GM04504 (cell line): ENCODE measurements at regions not wholly inside any gene's neighbourhood (a gene's known extent, or its start where the extent isn't known, plus 50 kb on each side); places are given as distances from the start of the nearest gene placed in this dataset.
A peak's percentile ranks its signal among the peaks of the same experiment; 100 is the strongest.
"Not testable (repeated sequence)": the region's sequence is repeated elsewhere in the genome, so short reads cannot be mapped to it uniquely, and the experiment has no call there.

Source experiments
- DNase-seq: peaks from one replicate; pipeline ENCODE4 v3.0.0-alpha.2; 2012; ENCODE audit warnings: low read depth

DNA sequence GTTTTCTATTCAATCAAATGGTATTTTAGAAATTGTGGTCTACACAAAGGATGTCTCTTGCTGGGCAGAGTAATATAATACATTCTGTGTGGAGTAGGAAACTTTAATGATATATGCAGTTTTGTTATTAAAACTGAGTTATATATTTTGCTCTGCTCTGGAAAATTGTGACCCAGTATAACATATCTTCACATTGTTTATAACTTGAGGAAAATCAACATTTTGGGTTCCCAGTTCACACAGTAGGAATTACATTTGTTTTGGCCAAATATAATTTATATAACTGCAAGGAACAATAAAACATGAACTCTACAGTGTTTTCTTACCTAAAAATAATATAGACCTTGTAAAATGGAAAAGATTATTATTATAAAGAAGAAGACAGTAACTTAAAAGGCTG is 372.4 kb downstream of the OSR1 start:
- no peak for DNase-seq

- DNase-seq: no peak
Observed at GRCh38 chr2:18980786-18981430, 377.5 kb downstream of the OSR1 start.

DNA sequence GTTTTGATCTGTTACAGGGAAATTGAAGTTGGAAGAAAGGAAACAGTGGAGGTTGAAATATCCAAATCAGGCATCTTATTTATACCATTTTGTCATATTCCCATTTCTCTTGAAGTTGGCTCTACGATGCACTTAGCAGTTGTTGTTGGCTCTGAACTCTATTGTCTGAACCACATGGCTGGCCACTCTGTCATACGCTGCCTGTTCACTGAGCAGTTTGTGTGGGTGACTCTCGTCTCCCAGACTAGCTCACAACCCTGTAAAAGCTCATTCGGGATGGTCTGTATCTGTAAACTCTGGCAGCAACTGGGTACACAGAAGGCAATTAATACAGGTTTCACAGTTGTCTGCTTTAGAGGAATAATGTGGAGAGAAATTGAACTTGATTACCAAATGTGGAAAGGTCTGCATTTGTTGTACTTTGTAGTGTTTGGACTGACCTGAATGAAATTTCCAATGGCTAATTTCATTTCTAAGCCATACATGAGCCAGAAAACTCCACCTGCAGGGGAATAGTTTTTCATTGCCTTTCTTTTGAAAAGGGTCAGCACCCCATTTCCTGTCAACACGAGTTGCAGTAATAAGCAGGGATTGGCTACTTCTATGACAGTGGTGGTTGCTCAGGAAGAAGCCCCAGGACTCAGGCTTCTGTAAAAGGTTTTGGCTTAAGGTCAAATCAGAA is 378.2 kb downstream of the OSR1 start:
- DNase-seq: no peak

GRCh38 chr2:18977409-18977808 is 381.0 kb downstream of the OSR1 start:
- DNase-seq: no peak

DNA sequence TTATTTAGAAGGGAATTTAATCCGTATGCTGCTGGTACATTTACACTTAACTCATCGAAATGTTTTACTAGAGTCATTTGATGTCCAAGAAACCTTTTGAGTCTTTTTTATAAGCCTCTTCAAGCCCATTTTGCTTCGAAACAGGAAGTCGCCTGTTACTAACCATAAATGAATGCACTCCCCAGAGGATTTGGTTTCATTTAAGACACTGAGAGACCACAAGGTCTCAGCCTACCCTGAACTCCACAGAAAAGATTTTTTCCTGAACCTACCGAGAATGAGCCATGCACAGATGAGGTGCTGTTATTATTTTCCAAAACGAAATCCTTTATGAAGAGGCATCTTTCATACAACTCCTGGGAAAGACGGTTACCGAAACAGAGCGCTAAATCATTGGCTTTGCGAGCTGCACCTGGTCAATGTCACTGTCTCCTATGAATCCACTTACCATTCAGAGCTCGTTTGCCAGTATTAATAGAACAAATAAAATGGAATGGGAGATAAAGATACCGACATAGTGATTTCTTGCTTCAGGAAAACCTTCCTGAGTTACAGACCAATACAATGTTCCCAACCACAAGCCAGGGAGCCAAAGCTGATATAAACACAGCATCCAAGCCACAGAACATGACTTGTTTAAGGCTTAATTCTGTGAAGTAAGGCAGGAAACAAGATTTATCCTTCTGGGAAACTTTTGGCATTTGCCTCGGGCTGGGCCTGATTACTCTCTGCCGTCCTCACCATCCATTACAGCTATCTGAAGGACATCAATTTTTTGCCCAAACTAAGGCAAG is 382.1 kb downstream of the OSR1 start:
- DNase-seq: peak; percentile 73

- DNase-seq: no peak
Observed at GRCh38 chr2:18975506-18976167, 382.8 kb downstream of the OSR1 start.

GRCh38 chr2:18971628-18972027 is 382.3 kb upstream of the NT5C1B start:
- DNase-seq: no peak

GRCh38 chr2:18971069-18971378 is 381.7 kb upstream of the NT5C1B start:
- no peak for DNase-seq

- DNase-seq: peak; percentile 32
Observed at GRCh38 chr2:18966131-18966530, 376.8 kb upstream of the NT5C1B start.

DNA sequence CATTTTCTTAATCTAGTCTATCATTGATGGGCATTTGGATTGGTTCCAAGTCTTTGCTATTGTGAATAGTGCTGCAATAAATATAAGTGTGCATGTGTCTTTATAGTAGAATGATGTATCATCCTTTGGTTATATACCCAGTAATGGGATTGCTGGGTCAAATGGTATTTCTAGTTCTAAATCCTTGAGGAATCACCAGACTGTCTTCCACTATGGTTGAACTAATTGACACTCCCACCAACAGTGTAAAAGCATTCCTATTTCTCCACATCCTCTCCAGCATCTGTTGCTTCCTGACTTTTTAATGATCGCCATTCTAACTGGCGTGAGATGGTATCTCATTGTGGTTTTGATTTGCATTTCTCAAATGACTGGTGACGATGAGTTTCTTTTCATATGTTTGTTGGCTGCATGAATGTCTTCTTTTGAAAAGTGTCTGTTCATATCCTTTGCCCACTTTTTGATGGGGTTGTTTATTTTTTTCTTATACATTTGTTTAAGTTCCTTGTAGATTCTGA is 374.4 kb upstream of the NT5C1B start:
- not testable (repeated sequence) for DNase-seq

DNA sequence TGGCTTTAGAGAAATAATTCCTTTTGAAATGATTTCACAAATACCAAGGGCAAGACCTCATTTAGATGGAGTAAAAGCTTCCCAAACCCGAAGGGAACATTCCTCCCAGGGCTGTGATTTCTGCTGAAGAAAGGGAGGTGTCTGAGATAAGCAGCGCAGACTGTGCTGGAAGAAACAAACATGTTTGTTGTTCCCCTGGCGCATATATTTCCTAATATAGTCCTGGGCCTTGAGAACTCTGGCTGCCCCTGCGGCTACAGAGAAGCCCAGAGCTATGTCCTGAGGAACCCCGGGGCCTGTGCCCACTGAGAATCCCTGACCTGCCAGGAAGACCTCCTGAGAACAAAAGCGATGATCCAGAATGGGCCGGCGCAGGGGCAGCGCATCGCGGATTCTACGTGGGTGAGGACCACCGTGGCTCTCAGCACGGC is 372.6 kb upstream of the NT5C1B start:
- no peak for DNase-seq

GRCh38 chr2:18959952-18960717 is 370.8 kb upstream of the NT5C1B start:
- no peak for DNase-seq

- DNase-seq: no peak
Observed at GRCh38 chr2:18959200-18959599, 369.8 kb upstream of the NT5C1B start.

- DNase-seq: no peak
Observed at GRCh38 chr2:18957909-18958308, 368.5 kb upstream of the NT5C1B start.

DNA sequence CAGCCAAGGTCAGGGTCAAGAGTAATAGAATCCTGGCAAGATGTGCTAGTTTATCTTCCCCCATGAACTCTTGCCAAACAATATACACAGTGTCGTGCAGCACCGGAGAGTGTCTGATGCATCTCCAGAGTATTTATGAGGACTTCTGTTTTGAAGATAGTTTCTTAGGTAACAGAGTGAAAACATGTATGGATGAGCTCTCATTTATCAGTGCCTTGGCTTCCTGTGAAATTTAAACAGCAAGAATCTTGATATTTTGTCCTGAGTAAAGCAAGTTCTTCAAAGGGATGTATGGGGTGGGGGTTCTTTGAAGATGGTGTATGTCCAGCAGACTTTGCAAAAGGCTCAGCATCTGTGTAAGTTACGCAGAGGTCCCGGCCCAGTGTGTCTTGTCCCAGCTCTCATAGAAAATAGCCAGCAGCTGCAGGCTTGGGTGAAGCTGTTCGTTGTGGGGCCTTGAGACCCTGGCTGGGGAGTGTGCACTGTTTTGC is 361.0 kb upstream of the NT5C1B start:
- DNase-seq: peak; percentile 63

DNA sequence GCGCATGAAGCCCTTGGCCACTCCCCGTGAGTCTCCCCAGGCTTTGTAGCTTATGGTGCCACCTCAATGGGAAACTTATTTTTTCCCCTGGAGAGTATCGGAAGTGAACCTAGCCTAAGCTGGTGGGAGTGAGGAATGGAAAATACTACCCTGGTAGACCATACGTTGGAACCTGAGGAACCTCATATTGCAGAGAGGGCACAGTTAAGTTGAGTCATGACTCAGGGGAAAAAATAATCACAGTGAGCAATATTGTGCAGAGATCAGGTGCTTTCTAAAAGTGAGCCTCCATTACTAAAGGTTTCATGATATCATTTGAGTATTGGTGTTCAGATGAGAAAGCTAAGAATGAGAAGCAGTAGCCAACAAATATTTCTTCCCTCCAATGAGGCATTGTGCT is 360.5 kb upstream of the NT5C1B start:
- no peak for DNase-seq

DNA sequence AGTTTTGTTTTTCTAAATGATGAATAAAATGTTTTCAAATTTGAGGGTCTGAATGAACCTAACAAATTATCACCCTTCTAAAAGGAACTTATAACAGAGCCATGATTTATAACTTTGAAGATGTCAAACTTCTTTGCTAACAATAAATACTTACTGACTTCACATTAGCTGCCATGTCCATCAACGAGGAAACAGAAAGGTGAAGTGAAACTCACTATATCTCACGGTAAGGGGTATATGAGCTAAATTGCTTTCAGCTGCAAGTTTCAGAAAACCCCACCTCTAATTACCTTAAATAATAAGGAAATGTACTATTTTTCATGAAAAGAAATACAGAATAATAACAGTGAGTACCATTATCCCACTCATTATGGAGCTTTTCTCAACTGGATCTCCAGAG is 350.8 kb upstream of the NT5C1B start:
- DNase-seq: no peak

DNA sequence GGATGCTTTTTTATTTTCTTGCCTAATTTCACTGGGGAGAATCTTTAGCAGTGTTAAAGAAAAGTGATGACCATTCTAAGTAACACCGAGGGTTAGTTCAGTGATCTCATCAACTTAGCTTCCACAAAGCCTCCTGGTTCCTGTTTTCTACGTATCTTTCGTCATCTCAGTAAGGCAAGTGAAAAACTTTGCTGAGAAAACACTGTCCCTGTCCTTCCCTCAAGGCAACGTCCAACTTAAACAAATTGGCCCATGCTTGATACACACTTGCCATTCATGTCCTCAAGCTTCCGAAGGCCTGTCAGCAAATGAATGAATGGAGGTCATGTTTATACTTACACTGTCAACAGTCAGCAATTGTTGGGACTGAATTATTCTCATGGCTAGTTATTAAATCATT is 350.4 kb upstream of the NT5C1B start:
- DNase-seq: not testable (repeated sequence)

GRCh38 chr2:18934886-18935285 is 345.5 kb upstream of the NT5C1B start:
- DNase-seq: no peak

- DNase-seq: no peak
Observed at GRCh38 chr2:18932853-18933252, 343.5 kb upstream of the NT5C1B start.

- DNase-seq: no peak
Observed at GRCh38 chr2:18930971-18931370, 341.6 kb upstream of the NT5C1B start.
